ENCODE measurements at regions not wholly inside any gene's neighbourhood (a gene's known extent, or its start where the extent isn't known, plus 50 kb on each side); places are given as distances from the start of the nearest gene placed in this dataset.

DNA sequence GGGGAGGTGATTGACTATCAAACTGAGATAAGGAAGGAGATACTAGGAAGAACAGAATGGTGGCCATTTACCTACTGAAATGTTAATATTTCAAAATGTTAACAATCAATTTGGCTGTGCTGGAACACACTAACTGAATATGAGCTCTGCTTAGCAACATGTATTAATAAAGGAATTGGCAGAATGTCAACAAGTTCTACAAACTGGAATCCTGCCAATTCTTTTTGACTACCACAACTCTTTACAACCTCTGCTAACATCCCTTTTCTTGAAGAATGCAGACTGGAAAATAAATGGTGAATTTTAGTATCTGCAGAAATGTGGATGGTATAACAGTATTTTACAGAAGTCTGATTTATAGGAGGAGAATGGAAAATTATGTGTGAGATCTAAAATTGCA, 446.4 kb downstream of the ISL1 start:
- TF ChIP-seq, protein P1, sequence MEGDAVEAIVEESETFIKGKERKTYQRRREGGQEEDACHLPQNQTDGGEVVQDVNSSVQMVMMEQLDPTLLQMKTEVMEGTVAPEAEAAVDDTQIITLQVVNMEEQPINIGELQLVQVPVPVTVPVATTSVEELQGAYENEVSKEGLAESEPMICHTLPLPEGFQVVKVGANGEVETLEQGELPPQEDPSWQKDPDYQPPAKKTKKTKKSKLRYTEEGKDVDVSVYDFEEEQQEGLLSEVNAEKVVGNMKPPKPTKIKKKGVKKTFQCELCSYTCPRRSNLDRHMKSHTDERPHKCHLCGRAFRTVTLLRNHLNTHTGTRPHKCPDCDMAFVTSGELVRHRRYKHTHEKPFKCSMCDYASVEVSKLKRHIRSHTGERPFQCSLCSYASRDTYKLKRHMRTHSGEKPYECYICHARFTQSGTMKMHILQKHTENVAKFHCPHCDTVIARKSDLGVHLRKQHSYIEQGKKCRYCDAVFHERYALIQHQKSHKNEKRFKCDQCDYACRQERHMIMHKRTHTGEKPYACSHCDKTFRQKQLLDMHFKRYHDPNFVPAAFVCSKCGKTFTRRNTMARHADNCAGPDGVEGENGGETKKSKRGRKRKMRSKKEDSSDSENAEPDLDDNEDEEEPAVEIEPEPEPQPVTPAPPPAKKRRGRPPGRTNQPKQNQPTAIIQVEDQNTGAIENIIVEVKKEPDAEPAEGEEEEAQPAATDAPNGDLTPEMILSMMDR (IDR thresholded peaks at IDR 0.05), result no peak

DNA sequence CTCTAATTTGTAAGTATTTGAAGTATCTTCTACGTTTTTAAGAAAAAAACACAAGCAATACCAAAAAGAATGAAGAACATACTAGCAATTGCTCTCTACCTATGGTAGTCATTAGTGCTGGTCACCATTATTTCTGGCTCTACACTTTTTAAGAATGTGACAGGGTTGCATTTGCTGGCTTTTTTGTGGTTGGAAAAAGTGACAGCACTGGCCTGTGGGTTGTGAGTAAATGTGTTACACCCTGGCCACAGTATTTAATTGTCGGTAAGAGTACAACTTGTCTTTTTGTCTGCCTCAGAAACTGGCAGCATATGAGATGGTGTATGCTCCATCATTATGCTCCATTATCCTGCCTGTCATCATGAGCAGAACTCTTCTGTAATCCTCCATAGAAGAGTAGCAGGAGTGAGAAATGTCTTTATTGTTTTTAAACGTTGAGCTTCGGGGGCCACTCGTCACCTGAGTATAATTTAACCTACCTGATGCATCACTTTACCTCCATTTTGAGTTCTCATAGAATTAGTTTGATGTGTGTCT, 449.8 kb downstream of the ISL1 start:
- TF ChIP-seq, protein P1 (IDR thresholded peaks at IDR 0.05), result no peak

DNA sequence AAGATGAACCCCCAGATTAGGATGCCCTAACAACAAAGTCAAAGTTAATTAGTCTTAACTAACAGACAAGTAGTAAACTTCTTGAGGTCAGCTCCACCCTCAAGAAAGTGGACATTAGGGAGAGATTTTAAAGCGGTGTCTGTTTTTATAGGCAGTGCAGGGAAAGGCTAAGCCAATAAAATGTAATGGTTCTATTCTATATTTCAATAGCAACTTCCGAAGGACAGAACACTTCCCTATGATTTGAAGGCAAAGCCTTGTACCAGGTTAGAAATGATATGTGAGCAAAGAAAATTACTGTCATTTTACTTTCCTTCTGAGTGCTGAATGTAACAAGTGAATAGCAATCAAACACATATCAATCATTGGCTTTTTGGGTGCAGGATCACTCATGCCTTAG, 455.2 kb downstream of the ISL1 start:
- TF ChIP-seq, protein P1 (IDR thresholded peaks at IDR 0.05), result no peak

DNA sequence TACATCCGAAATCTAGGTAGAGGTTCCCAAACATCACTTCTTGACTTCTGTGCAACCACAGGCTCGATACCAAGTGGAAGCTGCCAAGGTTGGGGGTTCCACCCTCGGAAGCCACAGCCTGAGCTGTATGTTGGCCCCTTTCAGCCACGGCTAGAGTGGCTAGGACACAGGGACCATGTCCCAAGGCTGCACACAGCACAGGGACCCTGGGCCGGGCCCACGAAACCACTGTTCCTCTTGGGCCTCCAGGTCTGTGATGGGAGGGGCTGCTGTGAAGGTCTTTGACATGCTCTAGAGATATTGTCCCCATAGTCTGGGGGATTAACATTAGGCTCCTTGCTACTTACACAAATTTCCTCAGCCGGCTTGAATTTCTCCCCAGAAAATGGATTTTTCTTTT, 460.6 kb downstream of the ISL1 start:
- TF ChIP-seq, protein P1 (IDR thresholded peaks at IDR 0.05), result no peak

DNA sequence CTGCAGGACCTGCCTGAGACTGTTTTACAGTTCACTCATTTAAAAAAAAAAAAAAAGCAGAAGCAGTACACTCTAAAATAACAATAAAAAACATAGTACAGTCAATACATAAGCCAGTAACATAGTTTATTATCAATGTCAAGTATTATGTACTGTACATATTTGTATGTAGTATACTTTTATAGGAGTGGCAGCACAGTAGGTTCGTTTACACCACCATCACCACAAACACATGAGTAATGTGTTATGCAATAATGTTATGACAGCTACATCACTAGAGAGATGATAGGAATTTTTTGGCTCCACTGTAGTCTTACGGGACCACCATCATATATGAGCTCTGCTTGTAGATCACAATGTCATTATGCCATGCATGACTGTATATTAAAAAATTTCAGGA, 462.8 kb downstream of the ISL1 start:
- TF ChIP-seq, protein P1 (IDR thresholded peaks at IDR 0.05), result no peak

DNA sequence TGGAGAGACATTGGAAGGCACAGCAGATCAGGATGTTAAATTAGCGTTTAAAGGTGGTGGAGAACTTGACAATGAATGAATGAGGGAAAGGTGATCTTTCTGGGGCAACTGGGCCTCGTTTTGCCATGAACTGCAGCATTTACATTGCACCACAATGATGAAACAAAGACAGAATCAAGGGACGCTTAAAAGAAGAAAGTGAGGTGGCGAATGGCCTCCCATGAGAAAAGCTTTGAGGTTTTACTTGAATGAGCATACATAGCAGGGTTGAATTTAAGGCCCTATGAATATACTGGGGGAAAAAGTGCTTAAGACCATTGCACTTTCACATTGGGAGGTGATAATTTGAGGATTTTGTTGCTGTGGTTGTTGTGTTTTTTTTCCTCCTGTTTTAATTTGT, 476.4 kb downstream of the ISL1 start:
- TF ChIP-seq, protein P1 (IDR thresholded peaks at IDR 0.05), result no peak

DNA sequence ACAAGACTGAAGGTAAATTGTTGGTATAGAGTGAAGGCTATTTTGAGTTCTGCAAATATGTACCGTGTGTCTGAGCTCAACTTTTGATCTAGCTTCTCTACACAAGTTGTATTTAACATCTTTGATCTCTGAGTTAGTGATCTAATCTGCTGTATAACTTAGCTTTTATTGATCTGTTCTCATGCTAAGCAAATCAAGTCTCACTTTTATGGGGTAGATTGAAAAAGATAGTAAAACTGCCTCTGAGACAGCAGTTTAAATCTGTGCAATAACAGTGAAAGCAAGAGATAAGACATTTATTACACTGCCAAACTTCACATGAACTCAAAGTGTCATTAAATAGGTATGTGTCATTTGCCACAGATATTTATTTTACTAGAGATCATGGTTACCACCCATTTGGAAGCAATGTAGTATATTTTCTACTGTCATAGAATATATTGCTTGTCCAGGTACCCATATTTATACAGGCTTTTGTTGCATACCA, 477.3 kb downstream of the ISL1 start:
- TF ChIP-seq, protein P1 (IDR thresholded peaks at IDR 0.05), result no peak

DNA sequence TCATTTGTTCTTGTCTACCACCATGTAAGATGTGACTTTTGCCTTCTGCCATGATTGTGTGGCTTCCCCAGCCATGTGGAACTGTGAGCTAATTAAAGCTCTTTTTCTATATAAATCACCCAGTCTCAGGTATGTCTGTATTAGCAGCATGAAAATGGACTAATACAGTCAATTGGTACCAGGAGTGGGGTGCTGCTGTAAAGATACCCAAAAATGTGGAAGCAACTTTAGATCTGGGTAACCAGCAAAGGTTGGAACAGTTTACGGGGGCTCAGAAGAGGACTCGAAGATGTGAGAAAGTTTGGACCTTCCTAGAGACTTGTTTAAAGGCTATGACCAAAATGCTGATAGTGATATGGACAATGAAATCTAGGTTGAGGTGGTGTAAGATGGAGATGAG, 488.9 kb downstream of the ISL1 start:
- TF ChIP-seq, protein P1 (IDR thresholded peaks at IDR 0.05), result no peak

Measured in LNCAP (cell line).